ENCODE measurements at regions not wholly inside any gene's neighbourhood (a gene's known extent, or its start where the extent isn't known, plus 50 kb on each side); places are given as distances from the start of the nearest gene placed in this dataset.

DNA sequence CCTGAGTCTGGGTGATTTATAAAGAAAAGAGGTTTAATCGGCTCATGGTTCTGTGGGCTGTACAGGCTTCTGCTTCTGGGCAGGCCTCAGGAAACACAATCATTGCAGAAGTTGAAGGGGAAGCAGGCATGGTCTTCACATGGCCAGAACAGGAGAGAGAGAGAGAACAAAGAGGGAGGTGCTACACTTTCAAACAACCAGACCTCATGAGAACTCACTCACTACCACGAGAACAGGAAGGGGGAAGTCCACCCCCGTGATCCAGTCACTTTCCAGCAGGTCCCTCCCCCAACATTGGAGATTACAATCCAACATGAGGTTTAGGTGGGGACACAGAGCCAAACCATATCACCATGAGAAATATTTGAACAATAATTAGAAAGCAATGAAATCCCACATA is 222.9 kb downstream of the FAM72C start:
- Histone ChIP-seq H3K27ac (ENCODE audit: low read depth in 2 of 2, low read length in 1 of 2) (no peak overlapping the region), H3K9ac (no peak overlapping the region), H3K79me2 (ENCODE audit: insufficient read depth) (no peaks in the 10 kb centered on the region), H3K9me2 (no peaks in the 10 kb centered on the region), H3K9me3 (no peaks in the 10 kb centered on the region), H2AFZ (ENCODE audit: low read depth) (no peak overlapping the region), H3K4me3 (ENCODE audit: low read depth in 2 of 2, low read length in 1 of 2) (no peak overlapping the region), H3K36me3 (replicated peaks in 1 of 2; ENCODE audit: control insufficient read depth in 1 of 2, insufficient read depth in 2 of 2, low read length in 1 of 2) (no peaks in the 10 kb centered on the region), H3K4me2 (no peak overlapping the region), H3F3A (replicated peaks; ENCODE audit: insufficient read depth) (no peaks in the 10 kb centered on the region), H4K20me1 (ENCODE audit: insufficient read depth) (no peaks in the 10 kb centered on the region), H3K4me1 (ENCODE audit: control insufficient read depth in 1 of 2, insufficient read depth in 2 of 2, low read depth in 1 of 2, low read length in 1 of 2) (no peaks in the 10 kb centered on the region), H3K27me3 (ENCODE audit: insufficient read depth) (no peaks in the 10 kb centered on the region)
- no peak for TF ChIP-seq MEF2A (IDR thresholded peaks at IDR 0.05; ENCODE audit: borderline replicate concordance, low read depth)
- TF ChIP-seq CHD2 (IDR thresholded peaks at IDR 0.05; ENCODE audit: low read length, partially characterized antibody), result no peak
- no peak for TF ChIP-seq TEAD4 (IDR thresholded peaks at IDR 0.05; ENCODE audit: borderline replicate concordance, insufficient read depth)
- TF ChIP-seq RAD21 (IDR thresholded peaks at IDR 0.05; ENCODE audit: low read length), result no peak
- TF ChIP-seq, protein P1, sequence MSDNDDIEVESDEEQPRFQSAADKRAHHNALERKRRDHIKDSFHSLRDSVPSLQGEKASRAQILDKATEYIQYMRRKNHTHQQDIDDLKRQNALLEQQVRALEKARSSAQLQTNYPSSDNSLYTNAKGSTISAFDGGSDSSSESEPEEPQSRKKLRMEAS (IDR thresholded peaks at IDR 0.05; ENCODE audit: low read depth), result no peak
- TF ChIP-seq, protein P2, sequence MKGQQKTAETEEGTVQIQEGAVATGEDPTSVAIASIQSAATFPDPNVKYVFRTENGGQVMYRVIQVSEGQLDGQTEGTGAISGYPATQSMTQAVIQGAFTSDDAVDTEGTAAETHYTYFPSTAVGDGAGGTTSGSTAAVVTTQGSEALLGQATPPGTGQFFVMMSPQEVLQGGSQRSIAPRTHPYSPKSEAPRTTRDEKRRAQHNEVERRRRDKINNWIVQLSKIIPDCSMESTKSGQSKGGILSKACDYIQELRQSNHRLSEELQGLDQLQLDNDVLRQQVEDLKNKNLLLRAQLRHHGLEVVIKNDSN (IDR thresholded peaks at IDR 0.05; ENCODE audit: borderline replicate concordance, low read depth), result no peak
- no peak for TF ChIP-seq FOSL2 (IDR thresholded peaks at IDR 0.05; ENCODE audit: borderline replicate concordance, low read depth)
- TF ChIP-seq SIN3A (IDR thresholded peaks at IDR 0.05; ENCODE audit: borderline replicate concordance, low read depth, low read length), result no peak
- no peak for TF ChIP-seq ELF1 (IDR thresholded peaks at IDR 0.05)
- no peak for TF ChIP-seq RCOR1 (IDR thresholded peaks at IDR 0.05; ENCODE audit: low read length)
- no peak for TF ChIP-seq MXI1 (IDR thresholded peaks at IDR 0.05; ENCODE audit: low read depth, low read length)
- TF ChIP-seq, protein P3, sequence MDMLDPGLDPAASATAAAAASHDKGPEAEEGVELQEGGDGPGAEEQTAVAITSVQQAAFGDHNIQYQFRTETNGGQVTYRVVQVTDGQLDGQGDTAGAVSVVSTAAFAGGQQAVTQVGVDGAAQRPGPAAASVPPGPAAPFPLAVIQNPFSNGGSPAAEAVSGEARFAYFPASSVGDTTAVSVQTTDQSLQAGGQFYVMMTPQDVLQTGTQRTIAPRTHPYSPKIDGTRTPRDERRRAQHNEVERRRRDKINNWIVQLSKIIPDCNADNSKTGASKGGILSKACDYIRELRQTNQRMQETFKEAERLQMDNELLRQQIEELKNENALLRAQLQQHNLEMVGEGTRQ (IDR thresholded peaks at IDR 0.05; ENCODE audit: borderline replicate concordance, low read depth, low read length), result no peak
- TF ChIP-seq SMC3 (IDR thresholded peaks at IDR 0.05; ENCODE audit: low read depth, low read length), result no peak
- TF ChIP-seq, protein P4, sequence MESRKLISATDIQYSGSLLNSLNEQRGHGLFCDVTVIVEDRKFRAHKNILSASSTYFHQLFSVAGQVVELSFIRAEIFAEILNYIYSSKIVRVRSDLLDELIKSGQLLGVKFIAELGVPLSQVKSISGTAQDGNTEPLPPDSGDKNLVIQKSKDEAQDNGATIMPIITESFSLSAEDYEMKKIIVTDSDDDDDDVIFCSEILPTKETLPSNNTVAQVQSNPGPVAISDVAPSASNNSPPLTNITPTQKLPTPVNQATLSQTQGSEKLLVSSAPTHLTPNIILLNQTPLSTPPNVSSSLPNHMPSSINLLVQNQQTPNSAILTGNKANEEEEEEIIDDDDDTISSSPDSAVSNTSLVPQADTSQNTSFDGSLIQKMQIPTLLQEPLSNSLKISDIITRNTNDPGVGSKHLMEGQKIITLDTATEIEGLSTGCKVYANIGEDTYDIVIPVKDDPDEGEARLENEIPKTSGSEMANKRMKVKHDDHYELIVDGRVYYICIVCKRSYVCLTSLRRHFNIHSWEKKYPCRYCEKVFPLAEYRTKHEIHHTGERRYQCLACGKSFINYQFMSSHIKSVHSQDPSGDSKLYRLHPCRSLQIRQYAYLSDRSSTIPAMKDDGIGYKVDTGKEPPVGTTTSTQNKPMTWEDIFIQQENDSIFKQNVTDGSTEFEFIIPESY (IDR thresholded peaks at IDR 0.05; ENCODE audit: borderline replicate concordance, low read depth), result no peak
- 16% methylated on average over 3 of the region's 3 CpGs for WGBS (ENCODE audit: low lambda C conversion rate)
- CTCF ChIA-PET, result no interaction called here
- DNase-seq, result no peak
- POLR2A ChIA-PET, result no interaction called here

DNA sequence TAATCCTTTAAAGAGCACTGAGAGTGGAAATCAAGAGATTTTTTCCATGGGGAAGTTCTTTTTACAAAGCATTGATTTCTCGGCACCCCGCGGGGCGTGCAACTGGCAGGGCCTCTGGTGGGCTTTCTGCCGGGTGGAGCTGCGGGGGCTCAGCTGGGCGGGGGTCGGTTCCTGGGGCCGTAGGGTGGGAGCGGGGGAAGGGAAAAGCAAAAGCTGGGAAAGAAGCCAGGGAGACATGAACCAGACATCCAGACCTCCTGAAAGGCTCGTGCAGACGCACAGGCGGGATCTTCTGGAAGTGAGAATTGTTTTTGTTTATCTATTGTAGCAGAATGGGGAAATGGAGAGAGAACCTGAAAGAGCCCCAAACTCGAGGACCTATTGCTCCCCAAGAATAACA is 235.2 kb downstream of the FAM72C start:
- no peaks in the 10 kb centered on the region for H3K36me3 ChIP-seq (replicated peaks in 1 of 2; ENCODE audit: control insufficient read depth in 1 of 2, insufficient read depth in 2 of 2, low read length in 1 of 2)
- TF ChIP-seq GATA2 (CRISPR knock-in tag; IDR thresholded peaks at IDR 0.05), result no peak
- TF ChIP-seq MEF2A (IDR thresholded peaks at IDR 0.05; ENCODE audit: borderline replicate concordance, low read depth), result no peak
- H3K9me3 ChIP-seq, result no peaks in the 10 kb centered on the region
- ChIA-PET CTCF (no interaction called here), POLR2A (no interaction called here)
- H3K27me3 ChIP-seq (ENCODE audit: insufficient read depth), result peaks cover 20% of the 10 kb centered on the region; the same call in 1 of the 2 replicates
- H3K9me2 ChIP-seq, result no peaks in the 10 kb centered on the region
- no peak overlapping the region for H3K9ac ChIP-seq
- no peaks in the 10 kb centered on the region for H4K20me1 ChIP-seq (ENCODE audit: insufficient read depth)
- 4% methylated on average over 14 of the region's 14 CpGs for WGBS (ENCODE audit: low lambda C conversion rate)
- H2AFZ ChIP-seq (ENCODE audit: low read depth), result no peak overlapping the region
- H3F3A ChIP-seq (replicated peaks; ENCODE audit: insufficient read depth), result no peaks in the 10 kb centered on the region
- no peaks in the 10 kb centered on the region for H3K79me2 ChIP-seq (ENCODE audit: insufficient read depth)
- no peaks in the 10 kb centered on the region for H3K4me1 ChIP-seq (ENCODE audit: control insufficient read depth in 1 of 2, insufficient read depth in 2 of 2, low read depth in 1 of 2, low read length in 1 of 2)
- H3K4me2 ChIP-seq, result no peak overlapping the region
- H3K27ac ChIP-seq (ENCODE audit: low read depth in 2 of 2, low read length in 1 of 2), result no peak overlapping the region
- no peak overlapping the region; a peak in 1 of 4 replicates for H3K4me3 ChIP-seq (ENCODE audit: low read depth in 2 of 2, low read length in 1 of 2)
- no peak for DNase-seq
